ENCODE measurements at regions not wholly inside any gene's neighbourhood (a gene's known extent, or its start where the extent isn't known, plus 50 kb on each side); places are given as distances from the start of the nearest gene placed in this dataset.
"Not testable (repeated sequence)": the region's sequence is repeated elsewhere in the genome, so short reads cannot be mapped to it uniquely, and the experiment has no call there.

- no peak overlapping the region for H3K27ac ChIP-seq (ENCODE audit: low read depth, low read length)
- peaks cover 4% of the 10 kb centered on the region for H3K4me1 Mint-ChIP-seq
- H3K27me3 ChIP-seq (ENCODE audit: control insufficient read depth, insufficient read depth, low read length, poor library complexity, severe bottlenecking): no peaks in the 10 kb centered on the region
- DNase-seq: no peak
- no peak overlapping the region for H3K9ac ChIP-seq (ENCODE audit: extremely low read depth, low read length, poor library complexity, severe bottlenecking)
- no peak overlapping the region for H3K4me3 ChIP-seq (ENCODE audit: low read length)
- no peaks in the 10 kb centered on the region for H3K4me1 ChIP-seq (ENCODE audit: control insufficient read depth, insufficient read depth, low read length)
- H3K36me3 Mint-ChIP-seq (ENCODE audit: low read depth): no peaks in the 10 kb centered on the region
- H3K36me3 ChIP-seq (ENCODE audit: control insufficient read depth, insufficient read depth, low read length): no peaks in the 10 kb centered on the region
- peaks cover 15% of the 10 kb centered on the region for H3K9me3 Mint-ChIP-seq
- H3K9me3 ChIP-seq (ENCODE audit: control insufficient read depth, low read length): no peaks in the 10 kb centered on the region
- H3K27ac Mint-ChIP-seq: no peak overlapping the region
- no peaks in the 10 kb centered on the region for H3K27me3 Mint-ChIP-seq (ENCODE audit: insufficient read depth)
- 88 to 91% methylated on average over 6 to 7 of the region's 7 CpGs for WGBS, 2 experiments (ENCODE audit: insufficient coverage in 1 of 2, insufficient read length in 1 of 2)
- no peak for TF ChIP-seq CTCF (conservative IDR thresholded peaks at IDR 0.05)
- H3K4me3 Mint-ChIP-seq: no peak overlapping the region
Measured at GRCh38 chr7:106750773-106751172, 89.8 kb upstream of the CCDC71L start.

- H3K27me3 Mint-ChIP-seq (ENCODE audit: insufficient read depth): no peaks in the 10 kb centered on the region
- no peaks in the 10 kb centered on the region for H3K27me3 ChIP-seq (ENCODE audit: control insufficient read depth, insufficient read depth, low read length, poor library complexity, severe bottlenecking)
- no peak for TF ChIP-seq CTCF (conservative IDR thresholded peaks at IDR 0.05)
- H3K4me3 ChIP-seq (ENCODE audit: low read length): no peak overlapping the region
- WGBS, 2 experiments (ENCODE audit: insufficient coverage in 1 of 2, insufficient read length in 1 of 2): 60 to 81% methylated on average over 1 of the region's 1 CpG
- H3K4me3 Mint-ChIP-seq: no peak overlapping the region
- no peak overlapping the region for H3K27ac Mint-ChIP-seq
- H3K27ac ChIP-seq (ENCODE audit: low read depth, low read length): no peak overlapping the region
- H3K9me3 ChIP-seq (ENCODE audit: control insufficient read depth, low read length): no peaks in the 10 kb centered on the region
- no peak for DNase-seq
- H3K36me3 ChIP-seq (ENCODE audit: control insufficient read depth, insufficient read depth, low read length): no peaks in the 10 kb centered on the region
- no peak overlapping the region for H3K9ac ChIP-seq (ENCODE audit: extremely low read depth, low read length, poor library complexity, severe bottlenecking)
- H3K9me3 Mint-ChIP-seq: peaks cover 20% of the 10 kb centered on the region
- H3K36me3 Mint-ChIP-seq (ENCODE audit: low read depth): no peaks in the 10 kb centered on the region
- no peaks in the 10 kb centered on the region for H3K4me1 ChIP-seq (ENCODE audit: control insufficient read depth, insufficient read depth, low read length)
- H3K4me1 Mint-ChIP-seq: peaks cover 4% of the 10 kb centered on the region
Measured at GRCh38 chr7:106752367-106752766, 91.4 kb upstream of the CCDC71L start.

GRCh38 chr7:106755024-106755423 is 94.1 kb upstream of the CCDC71L start:
- H3K27me3 ChIP-seq (ENCODE audit: control insufficient read depth, insufficient read depth, low read length, poor library complexity, severe bottlenecking); H3K4me1 ChIP-seq (ENCODE audit: control insufficient read depth, insufficient read depth, low read length); H3K27me3 Mint-ChIP-seq (ENCODE audit: insufficient read depth); H3K9ac ChIP-seq (ENCODE audit: extremely low read depth, low read length, poor library complexity, severe bottlenecking); H3K4me1 Mint-ChIP-seq; H3K36me3 Mint-ChIP-seq (ENCODE audit: low read depth); H3K27ac ChIP-seq (ENCODE audit: low read depth, low read length); H3K36me3 ChIP-seq (ENCODE audit: control insufficient read depth, insufficient read depth, low read length); DNase-seq; H3K4me3 Mint-ChIP-seq; H3K9me3 ChIP-seq (ENCODE audit: control insufficient read depth, low read length); H3K27ac Mint-ChIP-seq; H3K4me3 ChIP-seq (ENCODE audit: low read length): not testable (repeated sequence)
- 93 to 100% methylated on average over 2 to 3 of the region's 3 CpGs for WGBS, 2 experiments (ENCODE audit: insufficient coverage in 1 of 2, insufficient read length in 1 of 2)
- peaks cover 20% of the 10 kb centered on the region for H3K9me3 Mint-ChIP-seq

GRCh38 chr7:106755641-106756040 is 94.7 kb upstream of the CCDC71L start:
- WGBS, 2 experiments (ENCODE audit: insufficient coverage in 1 of 2, insufficient read length in 1 of 2): 93% methylated on average over 1 of the region's 1 CpG; no CpG with 5 or more reads in 1 of the 2 experiments
- Mint-ChIP-seq H3K27me3 (ENCODE audit: insufficient read depth) (no peaks in the 10 kb centered on the region), H3K9me3 (peaks cover 20% of the 10 kb centered on the region), H3K36me3 (ENCODE audit: low read depth) (no peaks in the 10 kb centered on the region), H3K27ac (no peak overlapping the region), H3K4me3 (no peak overlapping the region), H3K4me1 (peaks cover 9% of the 10 kb centered on the region)
- H3K27me3 ChIP-seq (ENCODE audit: control insufficient read depth, insufficient read depth, low read length, poor library complexity, severe bottlenecking): no peaks in the 10 kb centered on the region
- no peak overlapping the region for H3K27ac ChIP-seq (ENCODE audit: low read depth, low read length)
- H3K36me3 ChIP-seq (ENCODE audit: control insufficient read depth, insufficient read depth, low read length): no peaks in the 10 kb centered on the region
- H3K4me3 ChIP-seq (ENCODE audit: low read length): no peak overlapping the region
- no peaks in the 10 kb centered on the region for H3K9me3 ChIP-seq (ENCODE audit: control insufficient read depth, low read length)
- no peak for DNase-seq
- no peak for TF ChIP-seq CTCF (conservative IDR thresholded peaks at IDR 0.05)
- no peak overlapping the region for H3K9ac ChIP-seq (ENCODE audit: extremely low read depth, low read length, poor library complexity, severe bottlenecking)
- H3K4me1 ChIP-seq (ENCODE audit: control insufficient read depth, insufficient read depth, low read length): no peaks in the 10 kb centered on the region
